ENCODE measurements at regions not wholly inside any gene's neighbourhood (a gene's known extent, or its start where the extent isn't known, plus 50 kb on each side); places are given as distances from the start of the nearest gene placed in this dataset.

DNA sequence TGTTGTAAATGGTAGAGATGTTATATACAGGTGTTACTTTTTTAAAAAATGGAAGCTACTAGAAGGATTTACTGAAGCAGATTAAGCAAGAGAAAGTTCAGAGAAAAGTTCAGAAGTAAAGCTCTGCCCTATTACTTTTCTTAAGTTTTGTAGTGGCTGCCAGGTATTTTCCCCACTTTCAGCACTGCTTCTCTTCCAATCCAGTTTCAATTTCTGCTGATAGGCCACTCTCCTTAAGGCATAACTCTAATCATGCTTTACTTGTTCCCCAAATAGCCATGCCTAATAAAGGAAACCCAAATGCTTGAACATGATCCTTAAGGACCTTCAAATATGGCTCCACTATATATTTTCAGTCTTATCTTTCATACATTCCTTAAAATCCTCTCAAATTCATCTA, 880.8 kb upstream of the CDH2 start:
- Histone ChIP-seq H3K9ac (ENCODE audit: insufficient read depth, low read depth, low read length) (no peak overlapping the region), H3K4me1 (ENCODE audit: insufficient read depth, low read length) (no peaks in the 10 kb centered on the region), H3K27ac (ENCODE audit: extremely low read length, insufficient read depth, low read length) (no peak overlapping the region), H3K36me3 (replicated peaks in 1 of 2; ENCODE audit: control insufficient read depth in 1 of 2, insufficient read depth in 2 of 2, low read length in 2 of 2) (no peaks in the 10 kb centered on the region), H3K79me2 (ENCODE audit: insufficient read depth, low read length) (no peaks in the 10 kb centered on the region), H3K4me2 (ENCODE audit: low read depth, low read length) (no peak overlapping the region), H3K4me3 (replicated peaks in 1 of 3; ENCODE audit: insufficient read depth in 1 of 3, low read depth in 2 of 3, low read length in 3 of 3) (no peak overlapping the region), H4K20me1 (ENCODE audit: insufficient read depth, low read length) (no peaks in the 10 kb centered on the region), H2AFZ (ENCODE audit: low read length) (no peak overlapping the region), H3K27me3 (ENCODE audit: control insufficient read depth in 1 of 2, insufficient read depth in 2 of 2, low read length in 2 of 2) (no peaks in the 10 kb centered on the region), H3K9me3 (ENCODE audit: low read length) (peaks cover 9% of the 10 kb centered on the region; the same call in 1 of the 2 replicates)
- ChIA-PET CTCF (ENCODE audit: low intra/inter-chr PET ratio, low total read pairs) (no interaction called here), POLR2A (no interaction called here)
- in situ Hi-C loops (cut with HindIII; ENCODE audit: extremely low pct_ligation_motif_present, low pct_unique_long_range_greater_than_20kb) (no loop called here), intact Hi-C loops (cut with micrococcal nuclease; ENCODE audit: unreplicated experiment) (no loop called here)
- no peak for TF ChIP-seq ZNF564 (CRISPR knock-in tag; IDR thresholded peaks at IDR 0.05)
- no peak for TF ChIP-seq FOSL1 (CRISPR knock-in tag; IDR thresholded peaks at IDR 0.05; ENCODE audit: borderline replicate concordance)
- no peak for TF ChIP-seq PTBP1 (IDR thresholded peaks at IDR 0.05; ENCODE audit: low read depth, low read length, poor library complexity, severe bottlenecking)
- no peak for TF ChIP-seq JUND (CRISPR knock-in tag; IDR thresholded peaks at IDR 0.05)
- BruUV-seq (replicated peaks) = no TSS peak
- DNase-seq (ENCODE audit: low spot score) (no peak), ATAC-seq (no peak), FAIRE-seq (no peak)

- Histone ChIP-seq H3K4me3 (replicated peaks in 1 of 3; ENCODE audit: insufficient read depth in 1 of 3, low read depth in 2 of 3, low read length in 3 of 3) (no peak overlapping the region), H3K9me3 (ENCODE audit: low read length) (peaks cover 13% of the 10 kb centered on the region; the same call in 1 of the 2 replicates), H4K20me1 (ENCODE audit: insufficient read depth, low read length) (no peaks in the 10 kb centered on the region), H3K4me2 (ENCODE audit: low read depth, low read length) (no peak overlapping the region), H3K79me2 (ENCODE audit: insufficient read depth, low read length) (no peaks in the 10 kb centered on the region), H2AFZ (ENCODE audit: low read length) (no peak overlapping the region), H3K4me1 (ENCODE audit: insufficient read depth, low read length) (no peaks in the 10 kb centered on the region), H3K27ac (ENCODE audit: extremely low read length, insufficient read depth, low read length) (no peak overlapping the region), H3K36me3 (replicated peaks in 1 of 2; ENCODE audit: control insufficient read depth in 1 of 2, insufficient read depth in 2 of 2, low read length in 2 of 2) (no peaks in the 10 kb centered on the region), H3K9ac (ENCODE audit: insufficient read depth, low read depth, low read length) (no peak overlapping the region), H3K27me3 (ENCODE audit: control insufficient read depth in 1 of 2, insufficient read depth in 2 of 2, low read length in 2 of 2) (no peaks in the 10 kb centered on the region)
- in situ Hi-C loops (cut with HindIII; ENCODE audit: extremely low pct_ligation_motif_present, low pct_unique_long_range_greater_than_20kb) = no loop called here
- 0% methylated on average over 2 of the region's 2 CpGs for WGBS (ENCODE audit: low lambda C conversion rate)
- FAIRE-seq (no peak), DNase-seq (ENCODE audit: low spot score) (no peak), ATAC-seq (no peak)
- ChIA-PET CTCF (ENCODE audit: low intra/inter-chr PET ratio, low total read pairs) (no interaction called here), POLR2A (no interaction called here)
- intact Hi-C loops (cut with micrococcal nuclease; ENCODE audit: unreplicated experiment) = no loop called here
- no TSS peak for BruUV-seq (replicated peaks)
- TF ChIP-seq, protein P1, sequence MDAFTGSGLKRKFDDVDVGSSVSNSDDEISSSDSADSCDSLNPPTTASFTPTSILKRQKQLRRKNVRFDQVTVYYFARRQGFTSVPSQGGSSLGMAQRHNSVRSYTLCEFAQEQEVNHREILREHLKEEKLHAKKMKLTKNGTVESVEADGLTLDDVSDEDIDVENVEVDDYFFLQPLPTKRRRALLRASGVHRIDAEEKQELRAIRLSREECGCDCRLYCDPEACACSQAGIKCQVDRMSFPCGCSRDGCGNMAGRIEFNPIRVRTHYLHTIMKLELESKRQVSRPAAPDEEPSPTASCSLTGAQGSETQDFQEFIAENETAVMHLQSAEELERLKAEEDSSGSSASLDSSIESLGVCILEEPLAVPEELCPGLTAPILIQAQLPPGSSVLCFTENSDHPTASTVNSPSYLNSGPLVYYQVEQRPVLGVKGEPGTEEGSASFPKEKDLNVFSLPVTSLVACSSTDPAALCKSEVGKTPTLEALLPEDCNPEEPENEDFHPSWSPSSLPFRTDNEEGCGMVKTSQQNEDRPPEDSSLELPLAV (CRISPR knock-in tag; conservative IDR thresholded peaks at IDR 0.05; ENCODE audit: low read depth) = no peak
- TF ChIP-seq, protein P2, sequence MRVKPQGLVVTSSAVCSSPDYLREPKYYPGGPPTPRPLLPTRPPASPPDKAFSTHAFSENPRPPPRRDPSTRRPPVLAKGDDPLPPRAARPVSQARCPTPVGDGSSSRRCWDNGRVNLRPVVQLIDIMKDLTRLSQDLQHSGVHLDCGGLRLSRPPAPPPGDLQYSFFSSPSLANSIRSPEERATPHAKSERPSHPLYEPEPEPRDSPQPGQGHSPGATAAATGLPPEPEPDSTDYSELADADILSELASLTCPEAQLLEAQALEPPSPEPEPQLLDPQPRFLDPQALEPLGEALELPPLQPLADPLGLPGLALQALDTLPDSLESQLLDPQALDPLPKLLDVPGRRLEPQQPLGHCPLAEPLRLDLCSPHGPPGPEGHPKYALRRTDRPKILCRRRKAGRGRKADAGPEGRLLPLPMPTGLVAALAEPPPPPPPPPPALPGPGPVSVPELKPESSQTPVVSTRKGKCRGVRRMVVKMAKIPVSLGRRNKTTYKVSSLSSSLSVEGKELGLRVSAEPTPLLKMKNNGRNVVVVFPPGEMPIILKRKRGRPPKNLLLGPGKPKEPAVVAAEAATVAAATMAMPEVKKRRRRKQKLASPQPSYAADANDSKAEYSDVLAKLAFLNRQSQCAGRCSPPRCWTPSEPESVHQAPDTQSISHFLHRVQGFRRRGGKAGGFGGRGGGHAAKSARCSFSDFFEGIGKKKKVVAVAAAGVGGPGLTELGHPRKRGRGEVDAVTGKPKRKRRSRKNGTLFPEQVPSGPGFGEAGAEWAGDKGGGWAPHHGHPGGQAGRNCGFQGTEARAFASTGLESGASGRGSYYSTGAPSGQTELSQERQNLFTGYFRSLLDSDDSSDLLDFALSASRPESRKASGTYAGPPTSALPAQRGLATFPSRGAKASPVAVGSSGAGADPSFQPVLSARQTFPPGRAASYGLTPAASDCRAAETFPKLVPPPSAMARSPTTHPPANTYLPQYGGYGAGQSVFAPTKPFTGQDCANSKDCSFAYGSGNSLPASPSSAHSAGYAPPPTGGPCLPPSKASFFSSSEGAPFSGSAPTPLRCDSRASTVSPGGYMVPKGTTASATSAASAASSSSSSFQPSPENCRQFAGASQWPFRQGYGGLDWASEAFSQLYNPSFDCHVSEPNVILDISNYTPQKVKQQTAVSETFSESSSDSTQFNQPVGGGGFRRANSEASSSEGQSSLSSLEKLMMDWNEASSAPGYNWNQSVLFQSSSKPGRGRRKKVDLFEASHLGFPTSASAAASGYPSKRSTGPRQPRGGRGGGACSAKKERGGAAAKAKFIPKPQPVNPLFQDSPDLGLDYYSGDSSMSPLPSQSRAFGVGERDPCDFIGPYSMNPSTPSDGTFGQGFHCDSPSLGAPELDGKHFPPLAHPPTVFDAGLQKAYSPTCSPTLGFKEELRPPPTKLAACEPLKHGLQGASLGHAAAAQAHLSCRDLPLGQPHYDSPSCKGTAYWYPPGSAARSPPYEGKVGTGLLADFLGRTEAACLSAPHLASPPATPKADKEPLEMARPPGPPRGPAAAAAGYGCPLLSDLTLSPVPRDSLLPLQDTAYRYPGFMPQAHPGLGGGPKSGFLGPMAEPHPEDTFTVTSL (CRISPR knock-in tag; IDR thresholded peaks at IDR 0.05; ENCODE audit: borderline replicate concordance) = no peak
- TF ChIP-seq ZNF333 (CRISPR knock-in tag; IDR thresholded peaks at IDR 0.05; ENCODE audit: borderline replicate concordance) (no peak), ZNF556 (CRISPR knock-in tag; IDR thresholded peaks at IDR 0.05; ENCODE audit: borderline replicate concordance) (no peak), ZNF878 (CRISPR knock-in tag; IDR thresholded peaks at IDR 0.05) (no peak), SOX6 (IDR thresholded peaks at IDR 0.05) (no peak), SOX6 (CRISPR knock-in tag; IDR thresholded peaks at IDR 0.05) (no peak)
- TF ChIP-seq, protein P3, sequence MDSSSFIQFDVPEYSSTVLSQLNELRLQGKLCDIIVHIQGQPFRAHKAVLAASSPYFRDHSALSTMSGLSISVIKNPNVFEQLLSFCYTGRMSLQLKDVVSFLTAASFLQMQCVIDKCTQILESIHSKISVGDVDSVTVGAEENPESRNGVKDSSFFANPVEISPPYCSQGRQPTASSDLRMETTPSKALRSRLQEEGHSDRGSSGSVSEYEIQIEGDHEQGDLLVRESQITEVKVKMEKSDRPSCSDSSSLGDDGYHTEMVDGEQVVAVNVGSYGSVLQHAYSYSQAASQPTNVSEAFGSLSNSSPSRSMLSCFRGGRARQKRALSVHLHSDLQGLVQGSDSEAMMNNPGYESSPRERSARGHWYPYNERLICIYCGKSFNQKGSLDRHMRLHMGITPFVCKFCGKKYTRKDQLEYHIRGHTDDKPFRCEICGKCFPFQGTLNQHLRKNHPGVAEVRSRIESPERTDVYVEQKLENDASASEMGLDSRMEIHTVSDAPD (CRISPR knock-in tag; IDR thresholded peaks at IDR 0.05) = no peak
Measured at GRCh38 chr18:29056800-29057199, 879.9 kb upstream of the CDH2 start.
